ENCODE measurements at regions not wholly inside any gene's neighbourhood (a gene's known extent, or its start where the extent isn't known, plus 50 kb on each side); places are given as distances from the start of the nearest gene placed in this dataset.

GRCh38 chr1:189971656-189972055, 506.0 kb downstream of the BRINP3 start:
- no peak overlapping the region for H3K27ac ChIP-seq
- TF ChIP-seq ZFX (IDR thresholded peaks at IDR 0.05; ENCODE audit: borderline replicate concordance) = no peak
- no peak for TF ChIP-seq CTCF (IDR thresholded peaks at IDR 0.05)

DNA sequence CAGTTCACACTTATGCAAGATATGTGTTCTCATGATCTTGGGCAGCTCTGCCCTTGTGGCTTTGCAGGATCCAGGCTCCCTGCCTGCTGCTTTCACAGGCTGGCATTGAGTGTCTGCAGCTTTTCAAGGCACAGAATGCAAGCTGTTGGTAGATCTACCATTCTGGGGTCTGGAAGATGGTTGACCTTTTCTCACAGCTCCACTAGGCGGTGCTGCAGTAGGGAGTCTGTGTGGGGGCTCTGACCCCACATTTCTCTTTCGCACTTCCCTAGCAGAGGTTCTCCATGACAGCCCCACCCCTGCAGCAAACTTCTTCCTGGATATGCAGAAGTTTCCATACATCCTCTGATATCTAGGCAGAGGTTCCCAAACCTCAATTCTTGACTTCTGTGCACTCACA, 500.5 kb downstream of the BRINP3 start:
- H3K27ac ChIP-seq = no peak overlapping the region
- no peak for TF ChIP-seq ZFX (IDR thresholded peaks at IDR 0.05; ENCODE audit: borderline replicate concordance)
- 0 out of 2 replicates have a peak, but pooled peaks have one; percentile 14 for TF ChIP-seq CTCF (IDR thresholded peaks at IDR 0.05)

GRCh38 chr1:189983166-189983890, 494.3 kb downstream of the BRINP3 start:
- TF ChIP-seq CTCF (IDR thresholded peaks at IDR 0.05) (no peak), ZFX (IDR thresholded peaks at IDR 0.05; ENCODE audit: borderline replicate concordance) (no peak)

GRCh38 chr1:189986516-189986915, 491.1 kb downstream of the BRINP3 start:
- TF ChIP-seq ZFX (IDR thresholded peaks at IDR 0.05; ENCODE audit: borderline replicate concordance) = no peak
- no peak for TF ChIP-seq CTCF (IDR thresholded peaks at IDR 0.05)
- no peak overlapping the region for H3K27ac ChIP-seq

More at GRCh38 chr1:189983166-189983890, 494.3 kb downstream of the BRINP3 start:
- H3K27ac ChIP-seq = no peak overlapping the region

- TF ChIP-seq CTCF (IDR thresholded peaks at IDR 0.05) (no peak), ZFX (IDR thresholded peaks at IDR 0.05; ENCODE audit: borderline replicate concordance) (no peak)
- H3K27ac ChIP-seq = no peak overlapping the region
These were observed 490.2 kb downstream of the BRINP3 start for GRCh38 chr1:189987509-189987908.

DNA sequence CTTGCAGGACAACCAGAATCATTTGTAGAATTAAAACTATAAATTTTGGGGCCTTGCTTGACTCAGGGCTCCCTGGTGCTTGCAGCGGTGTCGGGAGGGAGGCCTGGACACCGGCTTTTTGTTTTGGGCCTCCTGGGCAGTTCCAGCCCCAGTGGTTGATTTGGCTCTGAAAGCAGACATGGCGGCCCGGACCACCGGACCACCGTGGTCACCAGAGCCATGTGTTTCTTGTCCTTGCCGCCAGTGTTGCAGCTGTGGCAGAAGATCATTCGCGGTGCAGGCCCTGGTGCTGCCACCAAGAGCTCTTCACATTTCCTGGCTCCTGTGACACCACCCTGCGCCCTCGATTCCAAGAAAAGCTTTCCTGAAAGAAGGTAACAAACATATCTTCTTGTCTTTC, 484.8 kb downstream of the BRINP3 start:
- H3K27ac ChIP-seq = no peak overlapping the region
- TF ChIP-seq CTCF (IDR thresholded peaks at IDR 0.05) = no peak
- no peak for TF ChIP-seq ZFX (IDR thresholded peaks at IDR 0.05; ENCODE audit: borderline replicate concordance)

DNA sequence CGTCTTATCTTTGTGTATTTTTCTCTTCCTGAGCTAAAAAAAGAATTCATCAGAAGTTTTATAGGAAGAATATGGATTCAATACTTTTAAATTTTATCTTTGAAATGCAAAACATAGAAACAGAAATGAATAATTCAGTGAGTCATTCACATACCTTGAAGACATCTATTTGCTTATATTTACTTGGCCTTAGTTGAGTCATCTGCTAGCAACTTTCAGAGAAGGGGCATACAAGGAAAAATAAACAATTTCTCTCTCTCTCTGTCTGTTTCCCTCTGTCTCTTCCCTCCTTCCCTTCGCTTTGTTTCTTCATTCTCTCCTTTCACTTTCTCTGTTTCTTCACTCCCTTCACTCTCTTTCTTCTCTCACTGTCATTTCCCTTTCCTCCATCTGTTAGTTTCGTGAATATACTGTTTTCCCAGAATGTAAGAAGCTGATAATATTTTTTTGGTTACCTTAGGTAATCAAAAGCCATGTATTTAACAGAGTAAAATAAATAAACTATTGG, 477.2 kb downstream of the BRINP3 start:
- TF ChIP-seq CTCF (IDR thresholded peaks at IDR 0.05) (no peak), ZFX (IDR thresholded peaks at IDR 0.05; ENCODE audit: borderline replicate concordance) (no peak)

More for the DNA sequence above, 477.2 kb downstream of the BRINP3 start:
- no peak overlapping the region for H3K27ac ChIP-seq

All from 22Rv1 (cell line).